Head of caudate nucleus (tissue), 42 donors: ENCODE measurements at regions not wholly inside any gene's neighbourhood (a gene's known extent, or its start where the extent isn't known, plus 50 kb on each side); places are given as distances from the start of the nearest gene placed in this dataset.
A peak's percentile ranks its signal among the peaks of the same experiment; 100 is the strongest.
"Not testable (repeated sequence)": the region's sequence is repeated elsewhere in the genome, so short reads cannot be mapped to it uniquely, and the experiment has no call there.

Experiments
- DNase-seq, 42 donors: peaks; one replicate each; pipeline versions ENCODE4 v3.0.0 to v3.0.0-alpha.2; 2020 to 2021; ENCODE audit warnings: mixed read lengths in 7 of 42
- intact Hi-C: fragments of 100-400 bp; cut with DNase I; formaldehyde crosslinking; loops from one replicate; pipeline ENCODE4 v1.15.0; 2022

- intact Hi-C loops: no loop called here
- no peak for DNase-seq
These were observed 75.0 kb upstream of the MRPS6 start for GRCh38 chr21:33998402-33998801.

- no peak for DNase-seq
- intact Hi-C loops: no loop called here
These were observed 75.9 kb upstream of the MRPS6 start for GRCh38 chr21:33997436-33997835.

- no peak for DNase-seq
- intact Hi-C loops: no loop called here
These were observed 78.8 kb upstream of the ATP5PO start for GRCh38 chr21:33994373-33994772.

GRCh38 chr21:33993286-33994231 is 78.0 kb upstream of the ATP5PO start:
- DNase-seq: peak in 17 of 42 donors; percentile 3 to 50 (median 16)
- intact Hi-C loops: no loop called here

GRCh38 chr21:33992412-33992811 is 76.8 kb upstream of the ATP5PO start:
- intact Hi-C loops: not testable (repeated sequence)

GRCh38 chr21:33991133-33991532 is 75.5 kb upstream of the ATP5PO start:
- no peak for DNase-seq

More at GRCh38 chr21:33992412-33992811, 76.8 kb upstream of the ATP5PO start:
- not testable (repeated sequence) for DNase-seq

GRCh38 chr21:33989440-33989839 is 73.8 kb upstream of the ATP5PO start:
- intact Hi-C loops: no loop called here
- DNase-seq: no peak

More at GRCh38 chr21:33991133-33991532, 75.5 kb upstream of the ATP5PO start:
- intact Hi-C loops: no loop called here

- intact Hi-C loops: no loop called here
- no peak for DNase-seq
These were observed 72.8 kb upstream of the ATP5PO start for GRCh38 chr21:33988237-33989017.

- intact Hi-C loops: no loop called here
- no peak for DNase-seq
These were observed 71.9 kb upstream of the ATP5PO start for GRCh38 chr21:33987461-33987860.

- intact Hi-C loops: no loop called here
- no peak for DNase-seq
These were observed 69.8 kb upstream of the ATP5PO start for GRCh38 chr21:33985117-33986050.

- intact Hi-C loops: no loop called here
- no peak for DNase-seq
These were observed 68.4 kb upstream of the ATP5PO start for GRCh38 chr21:33984021-33984481.

GRCh38 chr21:33981391-33982101 is 65.9 kb upstream of the ATP5PO start:
- intact Hi-C loops: no loop called here
- DNase-seq: no peak

- intact Hi-C loops: no loop called here
- no peak for DNase-seq
These were observed 64.8 kb upstream of the ATP5PO start for GRCh38 chr21:33980276-33980916.

GRCh38 chr21:33978585-33978984 is 63.0 kb upstream of the ATP5PO start:
- DNase-seq: no peak
- intact Hi-C loops: no loop called here

GRCh38 chr21:33977721-33978369 is 62.2 kb upstream of the ATP5PO start:
- intact Hi-C loops: no loop called here
- no peak for DNase-seq

GRCh38 chr21:33977017-33977720 is 61.6 kb upstream of the ATP5PO start:
- DNase-seq: no peak
- intact Hi-C loops: no loop called here
